HCT116 (cell line): ENCODE measurements at regions not wholly inside any gene's neighbourhood (a gene's known extent, or its start where the extent isn't known, plus 50 kb on each side); places are given as distances from the start of the nearest gene placed in this dataset.

Experiments used
- ATAC-seq: fragments of 200-7000 bp; cut with Tn5 transposase; 2 replicates; pipeline ENCODE4 v1.9.1; 2020; ENCODE audit warnings: mild to moderate bottlenecking, moderate library complexity
- BruUV-seq: library from RNA; stranded (reverse); fragments of 400-500 nt; replicated peaks from 2 replicates; lab custom pipeline; 2021; lab: Mats Ljungman, UMichigan
- CTCF ChIA-PET: fragments of 300-600 bp; sonication (Branson Sonifier 250); formaldehyde crosslinking; loops from one replicate; lab custom pipeline; 2021; ENCODE audit warnings: antibody characterized with exemption; lab: Charles Lee
- POLR2A ChIA-PET: fragments of 300-600, 350-600 bp; sonication (Branson Sonifier 250); formaldehyde crosslinking; loops from one replicate; lab custom pipeline; 2021; ENCODE audit warnings: antibody characterized with exemption; lab: Charles Lee
- RAD21 ChIA-PET, 2 experiments: fragments of 300-600 bp; sonication (Branson Sonifier 250); formaldehyde crosslinking; loops; one replicate each; lab custom pipeline; 2023; ENCODE audit warnings: low total read pairs in 2 of 2; ENCODE audit not compliant: uncharacterized antibody in 2 of 2, unreplicated experiment in 2 of 2, low non-redundant PET in 1 of 2; lab: Charles Lee
- DNase-seq: peaks from one replicate; pipeline ENCODE4 v3.0.0-alpha.2; 2010; ENCODE audit warnings: low read depth, low spot score
- H2AFZ ChIP-seq: fragments of 200-600 bp; shearing (Covaris generic), sonication (generic); 2 replicates; pipeline ENCODE4 v1.6.1; 2017; ENCODE audit warnings: low read depth, mixed run types, mixed read lengths, antibody characterized with exemption, low read length; ENCODE audit not compliant: poor library complexity, severe bottlenecking
- H3K27ac ChIP-seq: 2 replicates; pipeline ENCODE4 v1.5.1; 2012; ENCODE audit warnings: low read depth, low read length
- H3K27me3 ChIP-seq: fragments of 200-600 bp; sonication (generic); 2 replicates; pipeline ENCODE4 v1.6.1; 2016; ENCODE audit warnings: mixed run types, low read length, mixed read lengths; ENCODE audit not compliant: insufficient read depth
- H3K36me3 ChIP-seq, 2 experiments: fragments of 200-500 bp in 1 of 2; fragments of 200-600 bp in 1 of 2; sonication (Bioruptor generic) in 1 of 2; sonication (generic) in 1 of 2; 2 replicates each; pipeline versions ENCODE4 v1.5.1 to v1.6.1; 2014 to 2016; ENCODE audit warnings: low read length in 2 of 2, inconsistent platforms in 1 of 2, mixed read lengths in 1 of 2, mixed run types in 1 of 2; ENCODE audit not compliant: insufficient read depth in 2 of 2, control insufficient read depth in 1 of 2
- H3K4me1 ChIP-seq, 2 experiments: fragments of 200-600 bp in 1 of 2; sonication (generic) in 1 of 2; 2 replicates each; pipeline versions ENCODE4 v1.5.1 to v1.6.1; 2012 to 2017; ENCODE audit warnings: low read length in 2 of 2, inconsistent platforms in 1 of 2, mild to moderate bottlenecking in 1 of 2, mixed read lengths in 1 of 2, mixed run types in 1 of 2, moderate library complexity in 1 of 2; ENCODE audit not compliant: insufficient read depth in 2 of 2, control insufficient read depth in 1 of 2
- H3K4me2 ChIP-seq: fragments of 200-600 bp; sonication (generic); 2 replicates; pipeline ENCODE4 v1.6.1; 2017; ENCODE audit warnings: mixed run types, low read length, mixed read lengths
- H3K4me3 ChIP-seq, 2 experiments: fragments of 200-600 bp in 1 of 2; sonication (generic) in 1 of 2; replicated peaks in 1 of 2; 2 replicates each; pipeline ENCODE4 v1.5.1; 2011 to 2016; ENCODE audit warnings: low read length in 2 of 2, control low read depth in 1 of 2, low read depth in 1 of 2, mild to moderate bottlenecking in 1 of 2, mixed read lengths in 1 of 2, mixed run types in 1 of 2
- H3K79me2 ChIP-seq: fragments of 200-600 bp; sonication (generic); 2 replicates; pipeline ENCODE4 v1.6.1; 2017; ENCODE audit warnings: mild to moderate bottlenecking, mixed run types, low read length, moderate library complexity, mixed read lengths; ENCODE audit not compliant: insufficient read depth
- H3K9ac ChIP-seq: fragments of 200-600 bp; sonication (generic); 2 replicates; pipeline ENCODE4 v1.6.1; 2016; ENCODE audit warnings: low read length, mixed read lengths
- H3K9me2 ChIP-seq: fragments of 200-600 bp; sonication (generic), shearing (Covaris generic); 2 replicates; pipeline ENCODE4 v1.6.1; 2017; ENCODE audit warnings: mixed run types, mild to moderate bottlenecking, moderate library complexity; ENCODE audit not compliant: insufficient read depth
- H3K9me3 ChIP-seq, 2 experiments: fragments of 200-500 bp in 1 of 2; fragments of 200-600 bp in 1 of 2; sonication (Bioruptor generic) in 1 of 2; sonication (generic) in 1 of 2; 2 replicates each; pipeline ENCODE4 v1.6.1; 2014 to 2017; ENCODE audit warnings: low read length in 2 of 2, mixed read lengths in 2 of 2, inconsistent platforms in 1 of 2, low read depth in 1 of 2, mild to moderate bottlenecking in 1 of 2, mixed run types in 1 of 2, moderate library complexity in 1 of 2; ENCODE audit not compliant: control insufficient read depth in 1 of 2, insufficient read depth in 1 of 2
- H4K20me1 ChIP-seq: fragments of 200-600 bp; sonication (generic), shearing (Covaris generic); 2 replicates; pipeline ENCODE4 v1.6.1; 2017; ENCODE audit warnings: mixed run types, mild to moderate bottlenecking, moderate library complexity; ENCODE audit not compliant: insufficient read depth
- ATF3 ChIP-seq: IDR thresholded peaks from 2 replicates; pipeline ENCODE4 v1.6.1; 2012
- CEBPB ChIP-seq: IDR thresholded peaks from 2 replicates; pipeline ENCODE4 v1.6.1; 2012; ENCODE audit warnings: low read depth
- CTCF ChIP-seq, 3 experiments: fragments of 200-600 bp in 1 of 3; sonication (generic) in 1 of 3; IDR thresholded peaks in 2 of 3; conservative IDR thresholded peaks in 1 of 3; 2 replicates each; pipeline ENCODE4 v1.5.1; 2012 to 2017; ENCODE audit warnings: low read depth in 2 of 3, low read length in 2 of 3, antibody characterized with exemption in 1 of 3, borderline replicate concordance in 1 of 3, control low read depth in 1 of 3, mild to moderate bottlenecking in 1 of 3, mixed read lengths in 1 of 3, mixed run types in 1 of 3, moderate library complexity in 1 of 3; ENCODE audit not compliant: insufficient read depth in 1 of 3
- EGR1 ChIP-seq: IDR thresholded peaks from 2 replicates; pipeline ENCODE4 v1.6.1; 2012; ENCODE audit warnings: low read depth
- ELF1 ChIP-seq: IDR thresholded peaks from 2 replicates; pipeline ENCODE4 v1.6.1; 2012; ENCODE audit warnings: low read depth, borderline replicate concordance
- EZH2 ChIP-seq: fragments of 200-600 bp; sonication (generic); IDR thresholded peaks from 2 replicates; pipeline ENCODE4 v1.6.1; 2017; ENCODE audit warnings: antibody characterized with exemption, mixed run types
- EZH2phosphoT487 ChIP-seq: fragments of 200-600 bp; IDR thresholded peaks from 2 replicates; pipeline ENCODE4 v1.6.1; 2018; ENCODE audit warnings: antibody characterized with exemption, borderline replicate concordance
- JUND ChIP-seq: IDR thresholded peaks from 2 replicates; pipeline ENCODE4 v1.6.1; 2012
- MAX ChIP-seq: IDR thresholded peaks from 2 replicates; pipeline ENCODE4 v1.6.1; 2012
- POLR2A ChIP-seq: IDR thresholded peaks from 2 replicates; pipeline ENCODE4 v1.7.0; 2011; ENCODE audit warnings: borderline replicate concordance; ENCODE audit not compliant: insufficient read depth, insufficient read length; ENCODE audit errors: extremely low read depth
- POLR2AphosphoS5 ChIP-seq: IDR thresholded peaks from 2 replicates; pipeline ENCODE4 v1.6.1; 2011; ENCODE audit warnings: mild to moderate bottlenecking, low read depth, low read length, moderate library complexity
- RAD21 ChIP-seq: IDR thresholded peaks from 2 replicates; pipeline ENCODE4 v1.6.1; 2012; ENCODE audit warnings: low read depth, mild to moderate bottlenecking
- SIN3A ChIP-seq: IDR thresholded peaks from 2 replicates; pipeline ENCODE4 v1.6.1; 2012; ENCODE audit warnings: low read depth
- SP1 ChIP-seq: IDR thresholded peaks from 2 replicates; pipeline ENCODE4 v1.6.1; 2012; ENCODE audit warnings: low read depth
- TCF7L2 ChIP-seq: IDR thresholded peaks from 2 replicates; pipeline ENCODE4 v1.7.0; 2011; ENCODE audit warnings: borderline replicate concordance, inconsistent platforms; ENCODE audit not compliant: insufficient read depth, insufficient read length; ENCODE audit errors: extremely low read depth
- YY1 ChIP-seq: IDR thresholded peaks from 2 replicates; pipeline ENCODE4 v1.6.1; 2011; ENCODE audit warnings: low read length, low read depth, moderate library complexity, mild to moderate bottlenecking; ENCODE audit not compliant: insufficient replicate concordance; ENCODE audit errors: extremely low read depth
- ZBTB33 ChIP-seq: IDR thresholded peaks from 2 replicates; pipeline ENCODE4 v1.6.1; 2011; ENCODE audit warnings: mild to moderate bottlenecking, low read length, moderate library complexity; ENCODE audit not compliant: insufficient replicate concordance; ENCODE audit errors: extremely low read depth
- ZNF274 ChIP-seq: fragments of 200-500 bp; sonication (Bioruptor generic); IDR thresholded peaks from 2 replicates; pipeline ENCODE4 v1.6.1; 2014; ENCODE audit warnings: mild to moderate bottlenecking, low read depth, low read length, inconsistent platforms
- intact Hi-C: fragments of 100-400 bp; cut with micrococcal nuclease; formaldehyde crosslinking; loops from 2 replicates; pipeline ENCODE4 v1.10.0; 2022

GRCh38 chr9:11086561-11086960 is 473.8 kb upstream of the PTPRD start:
- DNase-seq, result no peak
- Histone ChIP-seq H2AFZ (no peak overlapping the region), H3K36me3 (no peaks in the 10 kb centered on the region), H3K4me2 (no peak overlapping the region), H3K9me2 (no peaks in the 10 kb centered on the region), H3K27me3 (no peaks in the 10 kb centered on the region), H4K20me1 (no peaks in the 10 kb centered on the region), H3K27ac (no peak overlapping the region), H3K79me2 (no peaks in the 10 kb centered on the region), H3K9me3 (peaks cover 0 to 23% of the 10 kb centered on the region in 2 experiments; a peak in 2 of 4 replicates), H3K4me3 (no peak overlapping the region), H3K4me1 (no peaks in the 10 kb centered on the region), H3K9ac (no peak overlapping the region)
- RAD21 ChIA-PET, result no interaction called here
- CTCF ChIA-PET, result no interaction called here
- intact Hi-C loops, result no loop called here
- TF ChIP-seq ATF3, result no peak
- TF ChIP-seq CEBPB, result no peak
- TF ChIP-seq SIN3A, result no peak
- TF ChIP-seq EGR1, result no peak
- TF ChIP-seq POLR2A, result no peak
- no peak for TF ChIP-seq MAX
- TF ChIP-seq YY1, result no peak
- no peak for TF ChIP-seq TCF7L2
- no peak for TF ChIP-seq EZH2
- TF ChIP-seq ZNF274, result no peak
- TF ChIP-seq ELF1, result no peak
- TF ChIP-seq POLR2AphosphoS5, result no peak
- no peak for TF ChIP-seq CTCF (IDR thresholded peaks at IDR 0.05 in 2 of 3, conservative IDR thresholded peaks at IDR 0.05 in 1 of 3; ENCODE audit: borderline replicate concordance in 1 of 3, insufficient read depth in 1 of 3, low read depth in 2 of 3, low read length in 2 of 3)
- TF ChIP-seq RAD21, result no peak
- no peak for TF ChIP-seq EZH2phosphoT487
- TF ChIP-seq JUND, result no peak
- no peak for TF ChIP-seq SP1
- no peak for TF ChIP-seq ZBTB33
- BruUV-seq, result no TSS peak
- ATAC-seq, result no peak
- POLR2A ChIA-PET, result no interaction called here
